CD14-positive monocyte (primary cell): ENCODE measurements at regions not wholly inside any gene's neighbourhood (a gene's known extent, or its start where the extent isn't known, plus 50 kb on each side); places are given as distances from the start of the nearest gene placed in this dataset.

Source experiments
- DNase-seq, 3 donors: peaks; one replicate each; pipeline ENCODE4 v3.0.0-alpha.2; 2011 to 2022
- H2AFZ ChIP-seq: 2 replicates; pipeline ENCODE4 v1.6.0; 2012; ENCODE audit warnings: mild to moderate bottlenecking, low read depth, low read length, inconsistent platforms; ENCODE audit not compliant: insufficient read depth, poor library complexity, severe bottlenecking
- H3K27ac ChIP-seq, 2 donors: 1 replicate in 1 of 2; 2 replicates in 1 of 2; pipeline ENCODE4 v1.5.1; 2012 to 2013; ENCODE audit warnings: low read length in 2 of 2, control low read depth in 1 of 2, inconsistent platforms in 1 of 2, low read depth in 1 of 2, mild to moderate bottlenecking in 1 of 2
- H3K27me3 ChIP-seq, 2 donors: one replicate each; pipeline versions ENCODE4 v1.6.0 to v1.6.1; 2011 to 2013; ENCODE audit warnings: low read length in 2 of 2; ENCODE audit not compliant: control insufficient read depth in 2 of 2, insufficient read depth in 2 of 2
- H3K36me3 ChIP-seq, 2 donors: replicated peaks in 1 of 2; 1 replicate in 1 of 2; 2 replicates in 1 of 2; pipeline versions ENCODE4 v1.5.1 to v1.6.1; 2012 to 2013; ENCODE audit warnings: low read length in 2 of 2, control low read depth in 1 of 2, inconsistent platforms in 1 of 2, mild to moderate bottlenecking in 1 of 2; ENCODE audit not compliant: insufficient read depth in 2 of 2, control insufficient read depth in 1 of 2
- H3K4me1 ChIP-seq, 2 donors: 1 replicate in 1 of 2; 2 replicates in 1 of 2; pipeline versions ENCODE4 v1.5.1 to v1.6.1; 2012 to 2013; ENCODE audit warnings: low read length in 2 of 2, control low read depth in 1 of 2, inconsistent platforms in 1 of 2, mild to moderate bottlenecking in 1 of 2, moderate library complexity in 1 of 2; ENCODE audit not compliant: insufficient read depth in 2 of 2, control insufficient read depth in 1 of 2
- H3K4me2 ChIP-seq: replicated peaks from 2 replicates; pipeline ENCODE3; 2012; ENCODE audit warnings: low read length, moderate library complexity, mild to moderate bottlenecking; ENCODE audit not compliant: poor library complexity, severe bottlenecking; ENCODE audit errors: extremely low read depth
- H3K4me3 ChIP-seq, 3 experiments: fragments of 200-600 bp in 1 of 3; sonication (generic) in 1 of 3; replicated peaks in 1 of 3; 1 replicate in 2 of 3; 2 replicates in 1 of 3; pipeline ENCODE4 v1.5.1; 2011 to 2013; ENCODE audit warnings: low read length in 3 of 3, mild to moderate bottlenecking in 3 of 3, control low read depth in 2 of 3, low read depth in 2 of 3, inconsistent platforms in 1 of 3, moderate library complexity in 1 of 3
- H3K79me2 ChIP-seq: 2 replicates; pipeline ENCODE4 v1.6.0; 2012; ENCODE audit warnings: mild to moderate bottlenecking, control low read depth, inconsistent platforms, low read length, moderate library complexity; ENCODE audit not compliant: insufficient read depth
- H3K9ac ChIP-seq: 2 replicates; pipeline ENCODE4 v1.6.0; 2017; ENCODE audit warnings: low read length, mild to moderate bottlenecking; ENCODE audit not compliant: insufficient read depth, poor library complexity, severe bottlenecking
- H3K9me3 ChIP-seq, 2 donors: replicated peaks in 1 of 2; 1 replicate in 1 of 2; 2 replicates in 1 of 2; pipeline versions ENCODE4 v1.5.1 to v1.6.1; 2012 to 2013; ENCODE audit warnings: low read length in 2 of 2, control low read depth in 1 of 2; ENCODE audit not compliant: control insufficient read depth in 1 of 2, insufficient read depth in 1 of 2
- H4K20me1 ChIP-seq: 2 replicates; pipeline ENCODE4 v1.6.0; 2012; ENCODE audit warnings: mild to moderate bottlenecking, low read length, control low read depth, moderate library complexity; ENCODE audit not compliant: insufficient read depth
- H3K27ac Mint-ChIP-seq, 7 donors: one replicate each; pipeline ENCODE4 v1.8.0; 2020; ENCODE audit warnings: mild to moderate bottlenecking in 7 of 7, mixed read lengths in 7 of 7, moderate library complexity in 6 of 7, inconsistent platforms in 2 of 7
- H3K27me3 Mint-ChIP-seq, 3 donors: one replicate each; pipeline ENCODE4 v1.8.0; 2021 to 2022; ENCODE audit warnings: low read depth in 3 of 3, mild to moderate bottlenecking in 3 of 3, mixed read lengths in 3 of 3, moderate library complexity in 3 of 3, inconsistent platforms in 1 of 3
- H3K36me3 Mint-ChIP-seq, 2 donors: one replicate each; pipeline ENCODE4 v1.8.0; 2020; ENCODE audit warnings: mixed read lengths in 2 of 2, inconsistent platforms in 1 of 2, mild to moderate bottlenecking in 1 of 2
- H3K4me1 Mint-ChIP-seq: one replicate; pipeline ENCODE4 v1.8.0; 2020; ENCODE audit warnings: mild to moderate bottlenecking, mixed read lengths
- H3K4me3 Mint-ChIP-seq, 2 donors: one replicate each; pipeline ENCODE4 v1.8.0; 2020; ENCODE audit warnings: mild to moderate bottlenecking in 2 of 2, mixed read lengths in 2 of 2, moderate library complexity in 1 of 2
- H3K9me3 Mint-ChIP-seq, 7 donors: one replicate each; pipeline ENCODE4 v1.8.0; 2020 to 2022; ENCODE audit warnings: mixed read lengths in 7 of 7, mild to moderate bottlenecking in 6 of 7, moderate library complexity in 6 of 7, inconsistent platforms in 2 of 7
- CTCF ChIP-seq: fragments of 200-600 bp; IDR thresholded peaks from one replicate; pipeline ENCODE4 v1.8.0; 2022; ENCODE audit warnings: antibody characterized with exemption, mild to moderate bottlenecking
- WGBS: methylation state at CpG from one replicate; pipeline ENCODE4 v1.1.5; 2013; ENCODE audit warnings: missing lambda C conversion rate; ENCODE audit not compliant: insufficient coverage; 5-methylcytosine and 5-hydroxymethylcytosine counted together
- intact Hi-C, 2 donors: fragments of 100-400 bp; cut with micrococcal nuclease; formaldehyde crosslinking; loops; one replicate each; pipeline versions ENCODE4 v1.15.0 to v1.15.1; 2023

- no peak for TF ChIP-seq CTCF
- Histone ChIP-seq H3K4me1 (no peaks in the 10 kb centered on the region), H3K27me3 (no peaks in the 10 kb centered on the region), H3K36me3 (no peaks in the 10 kb centered on the region), H4K20me1 (no peaks in the 10 kb centered on the region), H3K27ac (no peak overlapping the region), H3K4me3 (no peak overlapping the region), H3K79me2 (no peaks in the 10 kb centered on the region), H2AFZ (no peak overlapping the region), H3K9me3 (no peaks in the 10 kb centered on the region), H3K4me2 (no peak overlapping the region), H3K9ac (no peak overlapping the region)
- no peak for DNase-seq
- peaks cover 0 to 5% (median 2%) of the 10 kb centered on the region in 3 donors for H3K27me3 Mint-ChIP-seq
- no peak overlapping the region for H3K27ac Mint-ChIP-seq
- intact Hi-C loops, result no loop called here
- H3K36me3 Mint-ChIP-seq, result no peaks in the 10 kb centered on the region
- H3K4me1 Mint-ChIP-seq, result no peaks in the 10 kb centered on the region
- no peak overlapping the region for H3K4me3 Mint-ChIP-seq
- peaks cover 0 to 3% (median 0%) of the 10 kb centered on the region in 7 donors for H3K9me3 Mint-ChIP-seq
- 80% methylated on average over 4 of the region's 5 CpGs for WGBS
These were observed 1159.7 kb downstream of the BCL11B start for GRCh38 chr14:98112194-98112780.

- no peaks in the 10 kb centered on the region for H4K20me1 ChIP-seq
- H3K27ac Mint-ChIP-seq, result no peak overlapping the region
- H3K27me3 Mint-ChIP-seq, result peaks cover 0 to 5% (median 2%) of the 10 kb centered on the region in 3 donors
These were observed 1157.7 kb downstream of the BCL11B start for GRCh38 chr14:98114122-98114895.

More at GRCh38 chr14:98114122-98114895, 1157.7 kb downstream of the BCL11B start:
- Histone ChIP-seq H3K79me2 (no peaks in the 10 kb centered on the region), H2AFZ (no peak overlapping the region), H3K4me1 (no peaks in the 10 kb centered on the region), H3K27ac (no peak overlapping the region), H3K9ac (no peak overlapping the region), H3K9me3 (no peaks in the 10 kb centered on the region), H3K36me3 (no peaks in the 10 kb centered on the region), H3K4me3 (no peak overlapping the region), H3K4me2 (no peak overlapping the region), H3K27me3 (no peaks in the 10 kb centered on the region)
- H3K4me3 Mint-ChIP-seq, result no peak overlapping the region
- TF ChIP-seq CTCF, result no peak
- peaks cover 0 to 3% (median 0%) of the 10 kb centered on the region in 7 donors for H3K9me3 Mint-ChIP-seq
- no peaks in the 10 kb centered on the region for H3K36me3 Mint-ChIP-seq
- H3K4me1 Mint-ChIP-seq, result no peaks in the 10 kb centered on the region
- no CpG with 5 or more reads among the region's 3 CpGs for WGBS
- intact Hi-C loops, result no loop called here
- DNase-seq, result no peak
